ENCODE measurements at regions not wholly inside any gene's neighbourhood (a gene's known extent, or its start where the extent isn't known, plus 50 kb on each side); places are given as distances from the start of the nearest gene placed in this dataset.

GRCh38 chr13:100789968-100790367 is 115.4 kb upstream of the TMTC4 start:
- DNase-seq (ENCODE audit: low read depth in 1 of 2, low spot score in 2 of 2): no peak
- H2BK5ac ChIP-seq (ENCODE audit: low read depth, low read length): no peak overlapping the region
- no peaks in the 10 kb centered on the region for H3K79me2 ChIP-seq (ENCODE audit: control insufficient read depth in 1 of 2, insufficient read depth in 2 of 2, low read length in 2 of 2)
- WGBS, 2 experiments (ENCODE audit: extremely low coverage in 1 of 2, insufficient coverage in 1 of 2, insufficient read length in 1 of 2, insufficient replicate concordance in 2 of 2, low coverage in 1 of 2, low lambda C conversion rate in 2 of 2, missing lambda C conversion rate in 1 of 2): 93% methylated on average over 3 of the region's 3 CpGs; no CpG with 5 or more reads in 1 of the 2 experiments
- H3K27me3 ChIP-seq (replicated peaks in 1 of 4; ENCODE audit: control insufficient read depth in 3 of 4, extremely low read depth in 1 of 4, insufficient read depth in 3 of 4, low read length in 3 of 4): no peaks in the 10 kb centered on the region
- no peak overlapping the region for H3K18ac ChIP-seq (ENCODE audit: extremely low read depth, low read length)
- no peaks in the 10 kb centered on the region for H3K36me3 ChIP-seq (ENCODE audit: control insufficient read depth in 2 of 4, insufficient read depth in 4 of 4, low read length in 3 of 4)
- peaks cover 8 to 29% of the 10 kb centered on the region in 2 experiments for H3K9me3 ChIP-seq (ENCODE audit: insufficient read depth in 2 of 2, low read depth in 1 of 2, low read length in 1 of 2)
- H2BK20ac ChIP-seq (ENCODE audit: low read length): no peak overlapping the region
- no peak overlapping the region for H3K9ac ChIP-seq (replicated peaks in 1 of 4; ENCODE audit: extremely low read depth in 1 of 4, low read depth in 3 of 4, low read length in 3 of 4)
- no peaks in the 10 kb centered on the region for H3K23me2 ChIP-seq (ENCODE audit: low read depth, low read length)
- FAIRE-seq: no peak
- no peak overlapping the region for H3K4me2 ChIP-seq (ENCODE audit: insufficient read depth in 1 of 2, low read depth in 2 of 2, low read length in 2 of 2)
- no peak overlapping the region for H4K91ac ChIP-seq (replicated peaks; ENCODE audit: insufficient read length, low read length)
- CTCF ChIA-PET (ENCODE audit: partially characterized antibody): interaction anchor here (0.6 to 1.3 kb wide), 3 partner anchors 65 to 312 kb away, joined by 3 to 4 read pairs (median 4); no protein-coding TSS in a partner anchor
- H2AK5ac ChIP-seq (ENCODE audit: low read depth, low read length): no peak overlapping the region
- H3K4me3 ChIP-seq (ENCODE audit: extremely low read depth in 1 of 4, insufficient read depth in 2 of 4, low read depth in 3 of 4, low read length in 4 of 4): no peak overlapping the region
- H3K27ac ChIP-seq (ENCODE audit: low read depth, low read length): no peak overlapping the region
- no peak overlapping the region for H2BK120ac ChIP-seq (replicated peaks; ENCODE audit: low read depth, low read length)
- no peak overlapping the region for H3K23ac ChIP-seq (ENCODE audit: insufficient read length)
- H2AFZ ChIP-seq (ENCODE audit: low read length): no peak overlapping the region; the same call in 1 of the 2 replicates
- H3K4me1 ChIP-seq (replicated peaks in 1 of 4; ENCODE audit: control insufficient read depth in 3 of 4, insufficient read depth in 4 of 4, low read length in 3 of 4): no peaks in the 10 kb centered on the region
- H3K56ac ChIP-seq (replicated peaks; ENCODE audit: insufficient read length, low read depth, low read length): no peak overlapping the region
- no peak overlapping the region for H3K14ac ChIP-seq (ENCODE audit: insufficient read length)
- H2BK15ac ChIP-seq (ENCODE audit: low read length): no peak overlapping the region
- no peak overlapping the region for H4K5ac ChIP-seq (ENCODE audit: insufficient read length, low read depth, low read length)
- H4K20me1 ChIP-seq (replicated peaks in 1 of 2; ENCODE audit: control insufficient read depth in 1 of 2, insufficient read depth in 2 of 2, low read length in 2 of 2): no peaks in the 10 kb centered on the region
- no peak overlapping the region for H4K8ac ChIP-seq (ENCODE audit: extremely low read depth, insufficient read depth, low read length)
- no peak overlapping the region for H3K4ac ChIP-seq (replicated peaks; ENCODE audit: insufficient read length, low read depth, low read length)
- H2BK12ac ChIP-seq (ENCODE audit: low read depth, low read length): no peak overlapping the region
- POLR2A ChIA-PET (ENCODE audit: partially characterized antibody): no interaction called here
- H3K79me1 ChIP-seq (ENCODE audit: low read depth, low read length): no peaks in the 10 kb centered on the region
- TF ChIP-seq SIN3A (conservative IDR thresholded peaks at IDR 0.05 in 1 of 2, IDR thresholded peaks at IDR 0.05 in 1 of 2; ENCODE audit: low read depth in 1 of 2, low read length in 2 of 2) (no peak), MAX (IDR thresholded peaks at IDR 0.05) (no peak), EZH2 (IDR thresholded peaks at IDR 0.05; ENCODE audit: low read depth, low read length, severe bottlenecking) (no peak), ATF2 (IDR thresholded peaks at IDR 0.05; ENCODE audit: low read length) (no peak), SP4 (IDR thresholded peaks at IDR 0.05; ENCODE audit: low read length) (no peak), TAF7 (optimal IDR thresholded peaks at IDR 0.05; ENCODE audit: borderline replicate concordance, low read depth, low read length) (no peak), TBP (IDR thresholded peaks at IDR 0.05; ENCODE audit: low read depth, low read length) (no peak), MAFK (IDR thresholded peaks at IDR 0.05; ENCODE audit: low read depth, low read length) (no peak), TEAD4 (IDR thresholded peaks at IDR 0.05; ENCODE audit: low read depth, low read length) (no peak), TCF12 (IDR thresholded peaks at IDR 0.05; ENCODE audit: low read depth, low read length) (no peak), ASH2L (IDR thresholded peaks at IDR 0.05; ENCODE audit: low read length) (no peak), SIRT6 (IDR thresholded peaks at IDR 0.05; ENCODE audit: low read length) (no peak), BRCA1 (IDR thresholded peaks at IDR 0.05; ENCODE audit: low read depth, low read length) (no peak)
